ENCODE measurements at regions not wholly inside any gene's neighbourhood (a gene's known extent, or its start where the extent isn't known, plus 50 kb on each side); places are given as distances from the start of the nearest gene placed in this dataset.

GRCh38 chr2:121099329-121100290, 185.4 kb downstream of the TFCP2L1 start:
- no peaks in the 10 kb centered on the region for H3K36me3 ChIP-seq (ENCODE audit: control insufficient read depth in 4 of 4, insufficient read depth in 4 of 4, low read length in 3 of 4)
- no peak overlapping the region for H3K4me3 ChIP-seq (ENCODE audit: control insufficient read depth in 1 of 7, extremely low read depth in 1 of 7, insufficient read depth in 4 of 7, low read depth in 2 of 7, low read length in 6 of 7)
- DNase-seq = no peak
- no peaks in the 10 kb centered on the region for H3K4me1 ChIP-seq (ENCODE audit: control extremely low read depth in 1 of 4, control insufficient read depth in 4 of 4, insufficient read depth in 4 of 4, low read length in 3 of 4)
- ChIA-PET POLR2A (no interaction called here), CTCF (interaction anchor here (0.7 to 3.2 kb wide), 5 partner anchors 14 to 257 kb away, joined by 3 to 19 read pairs (median 4); no protein-coding TSS in a partner anchor)
- peaks cover 0 to 7% (median 3%) of the 10 kb centered on the region in 5 experiments for H3K27me3 ChIP-seq (replicated peaks in 2 of 5; ENCODE audit: control insufficient read depth in 4 of 5, insufficient read depth in 5 of 5, low read length in 4 of 5)
- H3K9me3 ChIP-seq (ENCODE audit: control extremely low read depth in 1 of 5, control insufficient read depth in 4 of 5, insufficient read depth in 2 of 5, low read depth in 1 of 5, low read length in 4 of 5) = no peaks in the 10 kb centered on the region
- 78% methylated on average over 4 of the region's 8 CpGs for WGBS (ENCODE audit: insufficient coverage)
- H3K27ac ChIP-seq (ENCODE audit: insufficient read depth in 1 of 2, low read depth in 1 of 2, low read length in 2 of 2, poor library complexity in 1 of 2, severe bottlenecking in 2 of 2) = no peak overlapping the region

GRCh38 chr2:121101093-121101715, 183.8 kb downstream of the TFCP2L1 start:
- H3K36me3 ChIP-seq (ENCODE audit: control insufficient read depth in 4 of 4, insufficient read depth in 4 of 4, low read length in 3 of 4) = no peaks in the 10 kb centered on the region
- no peak overlapping the region for H3K27ac ChIP-seq (ENCODE audit: insufficient read depth in 1 of 2, low read depth in 1 of 2, low read length in 2 of 2, poor library complexity in 1 of 2, severe bottlenecking in 2 of 2)
- WGBS (ENCODE audit: insufficient coverage) = 81% methylated on average over 6 of the region's 10 CpGs
- ChIA-PET POLR2A (no interaction called here), CTCF (interaction anchor here (0.7 to 3.2 kb wide), 6 partner anchors 10 to 252 kb away, joined by 3 to 19 read pairs (median 3); no protein-coding TSS in a partner anchor)
- no peaks in the 10 kb centered on the region for H3K9me3 ChIP-seq (ENCODE audit: control extremely low read depth in 1 of 5, control insufficient read depth in 4 of 5, insufficient read depth in 2 of 5, low read depth in 1 of 5, low read length in 4 of 5)
- no peaks in the 10 kb centered on the region for H3K4me1 ChIP-seq (ENCODE audit: control extremely low read depth in 1 of 4, control insufficient read depth in 4 of 4, insufficient read depth in 4 of 4, low read length in 3 of 4)
- no peak for DNase-seq
- H3K27me3 ChIP-seq (replicated peaks in 2 of 5; ENCODE audit: control insufficient read depth in 4 of 5, insufficient read depth in 5 of 5, low read length in 4 of 5) = peaks cover 0 to 7% (median 0%) of the 10 kb centered on the region in 5 experiments
- H3K4me3 ChIP-seq (ENCODE audit: control insufficient read depth in 1 of 7, extremely low read depth in 1 of 7, insufficient read depth in 4 of 7, low read depth in 2 of 7, low read length in 6 of 7) = no peak overlapping the region

- Histone ChIP-seq H3K4me3 (ENCODE audit: control insufficient read depth in 1 of 7, extremely low read depth in 1 of 7, insufficient read depth in 4 of 7, low read depth in 2 of 7, low read length in 6 of 7) (no peak overlapping the region), H3K27ac (ENCODE audit: insufficient read depth in 1 of 2, low read depth in 1 of 2, low read length in 2 of 2, poor library complexity in 1 of 2, severe bottlenecking in 2 of 2) (no peak overlapping the region), H3K9me3 (ENCODE audit: control extremely low read depth in 1 of 5, control insufficient read depth in 4 of 5, insufficient read depth in 2 of 5, low read depth in 1 of 5, low read length in 4 of 5) (no peaks in the 10 kb centered on the region), H3K4me1 (ENCODE audit: control extremely low read depth in 1 of 4, control insufficient read depth in 4 of 4, insufficient read depth in 4 of 4, low read length in 3 of 4) (no peaks in the 10 kb centered on the region), H3K36me3 (ENCODE audit: control insufficient read depth in 4 of 4, insufficient read depth in 4 of 4, low read length in 3 of 4) (no peaks in the 10 kb centered on the region), H3K27me3 (replicated peaks in 2 of 5; ENCODE audit: control insufficient read depth in 4 of 5, insufficient read depth in 5 of 5, low read length in 4 of 5) (peaks cover 0 to 7% (median 0%) of the 10 kb centered on the region in 5 experiments)
- POLR2A ChIA-PET = no interaction called here
- CTCF ChIA-PET = no interaction called here
- DNase-seq = no peak
- WGBS (ENCODE audit: insufficient coverage) = no CpG with 5 or more reads among the region's 2 CpGs
Measured at GRCh38 chr2:121102941-121103340, 182.1 kb downstream of the TFCP2L1 start.

GRCh38 chr2:121103960-121104359, 181.0 kb downstream of the TFCP2L1 start:
- Histone ChIP-seq H3K9me3 (ENCODE audit: control extremely low read depth in 1 of 5, control insufficient read depth in 4 of 5, insufficient read depth in 2 of 5, low read depth in 1 of 5, low read length in 4 of 5) (no peaks in the 10 kb centered on the region), H3K27me3 (replicated peaks in 2 of 5; ENCODE audit: control insufficient read depth in 4 of 5, insufficient read depth in 5 of 5, low read length in 4 of 5) (peaks cover 0 to 2% (median 0%) of the 10 kb centered on the region in 5 experiments), H3K4me3 (ENCODE audit: control insufficient read depth in 1 of 7, extremely low read depth in 1 of 7, insufficient read depth in 4 of 7, low read depth in 2 of 7, low read length in 6 of 7) (no peak overlapping the region), H3K27ac (ENCODE audit: insufficient read depth in 1 of 2, low read depth in 1 of 2, low read length in 2 of 2, poor library complexity in 1 of 2, severe bottlenecking in 2 of 2) (no peak overlapping the region), H3K4me1 (ENCODE audit: control extremely low read depth in 1 of 4, control insufficient read depth in 4 of 4, insufficient read depth in 4 of 4, low read length in 3 of 4) (no peaks in the 10 kb centered on the region), H3K36me3 (ENCODE audit: control insufficient read depth in 4 of 4, insufficient read depth in 4 of 4, low read length in 3 of 4) (no peaks in the 10 kb centered on the region)
- 92% methylated on average over 5 of the region's 5 CpGs for WGBS (ENCODE audit: insufficient coverage)
- CTCF ChIA-PET = interaction anchor here (0.8 to 1.4 kb wide), 3 partner anchors 9 to 25 kb away, joined by 3 to 6 read pairs (median 3); no protein-coding TSS in a partner anchor
- POLR2A ChIA-PET = no interaction called here
- no peak for DNase-seq

GRCh38 chr2:121104721-121105141, 180.3 kb downstream of the TFCP2L1 start:
- CTCF ChIA-PET = interaction anchor here (0.8 to 1.4 kb wide), 3 partner anchors 9 to 24 kb away, joined by 3 to 6 read pairs (median 3); no protein-coding TSS in a partner anchor
- WGBS (ENCODE audit: insufficient coverage) = 94% methylated on average over 7 of the region's 10 CpGs
- Histone ChIP-seq H3K9me3 (ENCODE audit: control extremely low read depth in 1 of 5, control insufficient read depth in 4 of 5, insufficient read depth in 2 of 5, low read depth in 1 of 5, low read length in 4 of 5) (no peaks in the 10 kb centered on the region), H3K27ac (ENCODE audit: insufficient read depth in 1 of 2, low read depth in 1 of 2, low read length in 2 of 2, poor library complexity in 1 of 2, severe bottlenecking in 2 of 2) (no peak overlapping the region), H3K4me3 (ENCODE audit: control insufficient read depth in 1 of 7, extremely low read depth in 1 of 7, insufficient read depth in 4 of 7, low read depth in 2 of 7, low read length in 6 of 7) (no peak overlapping the region), H3K4me1 (ENCODE audit: control extremely low read depth in 1 of 4, control insufficient read depth in 4 of 4, insufficient read depth in 4 of 4, low read length in 3 of 4) (no peaks in the 10 kb centered on the region), H3K27me3 (replicated peaks in 2 of 5; ENCODE audit: control insufficient read depth in 4 of 5, insufficient read depth in 5 of 5, low read length in 4 of 5) (peaks cover 0 to 2% (median 0%) of the 10 kb centered on the region in 5 experiments), H3K36me3 (ENCODE audit: control insufficient read depth in 4 of 4, insufficient read depth in 4 of 4, low read length in 3 of 4) (no peaks in the 10 kb centered on the region)
- POLR2A ChIA-PET = interaction anchor here (0.7 kb wide), 1 partner anchor 30 kb away, joined by 3 read pairs; no protein-coding TSS in a partner anchor
- DNase-seq = no peak

- CTCF ChIA-PET = interaction anchor here (1.3 kb wide), 1 partner anchor 9 kb away, joined by 3 read pairs; no protein-coding TSS in a partner anchor
- POLR2A ChIA-PET = no interaction called here
- H3K27ac ChIP-seq (ENCODE audit: insufficient read depth in 1 of 2, low read depth in 1 of 2, low read length in 2 of 2, poor library complexity in 1 of 2, severe bottlenecking in 2 of 2) = no peak overlapping the region
Measured at GRCh38 chr2:121110924-121111323, 174.1 kb downstream of the TFCP2L1 start.

GRCh38 chr2:121118951-121119350, 166.1 kb downstream of the TFCP2L1 start:
- Histone ChIP-seq H3K4me3 (ENCODE audit: control insufficient read depth in 1 of 7, extremely low read depth in 1 of 7, insufficient read depth in 4 of 7, low read depth in 2 of 7, low read length in 6 of 7) (no peak overlapping the region), H3K27me3 (replicated peaks in 2 of 5; ENCODE audit: control insufficient read depth in 4 of 5, insufficient read depth in 5 of 5, low read length in 4 of 5) (no peaks in the 10 kb centered on the region), H3K36me3 (ENCODE audit: control insufficient read depth in 4 of 4, insufficient read depth in 4 of 4, low read length in 3 of 4) (no peaks in the 10 kb centered on the region), H3K9me3 (ENCODE audit: control extremely low read depth in 1 of 5, control insufficient read depth in 4 of 5, insufficient read depth in 2 of 5, low read depth in 1 of 5, low read length in 4 of 5) (no peaks in the 10 kb centered on the region), H3K4me1 (ENCODE audit: control extremely low read depth in 1 of 4, control insufficient read depth in 4 of 4, insufficient read depth in 4 of 4, low read length in 3 of 4) (no peaks in the 10 kb centered on the region), H3K27ac (ENCODE audit: insufficient read depth in 1 of 2, low read depth in 1 of 2, low read length in 2 of 2, poor library complexity in 1 of 2, severe bottlenecking in 2 of 2) (no peak overlapping the region)
- DNase-seq = no peak
- WGBS (ENCODE audit: insufficient coverage) = 80% methylated on average over 6 of the region's 7 CpGs
- POLR2A ChIA-PET = no interaction called here
- CTCF ChIA-PET = no interaction called here

More at GRCh38 chr2:121110924-121111323, 174.1 kb downstream of the TFCP2L1 start:
- Histone ChIP-seq H3K4me1 (ENCODE audit: control extremely low read depth in 1 of 4, control insufficient read depth in 4 of 4, insufficient read depth in 4 of 4, low read length in 3 of 4) (no peaks in the 10 kb centered on the region), H3K9me3 (ENCODE audit: control extremely low read depth in 1 of 5, control insufficient read depth in 4 of 5, insufficient read depth in 2 of 5, low read depth in 1 of 5, low read length in 4 of 5) (peaks cover 0 to 9% (median 0%) of the 10 kb centered on the region in 5 experiments), H3K27me3 (replicated peaks in 2 of 5; ENCODE audit: control insufficient read depth in 4 of 5, insufficient read depth in 5 of 5, low read length in 4 of 5) (no peaks in the 10 kb centered on the region), H3K4me3 (ENCODE audit: control insufficient read depth in 1 of 7, extremely low read depth in 1 of 7, insufficient read depth in 4 of 7, low read depth in 2 of 7, low read length in 6 of 7) (no peak overlapping the region), H3K36me3 (ENCODE audit: control insufficient read depth in 4 of 4, insufficient read depth in 4 of 4, low read length in 3 of 4) (no peaks in the 10 kb centered on the region)
- DNase-seq = no peak
